ENCODE measurements at regions not wholly inside any gene's neighbourhood (a gene's known extent, or its start where the extent isn't known, plus 50 kb on each side); places are given as distances from the start of the nearest gene placed in this dataset.

- TF ChIP-seq CTCF (IDR thresholded peaks at IDR 0.05) (no peak), EZH2 (IDR thresholded peaks at IDR 0.05) (no peak), EZH2phosphoT487 (IDR thresholded peaks at IDR 0.05) (no peak)
These were observed 553.3 kb downstream of the CCDC171 start for GRCh38 chr9:16106021-16106571.
